Liver (tissue), 8 donors: ENCODE measurements at regions not wholly inside any gene's neighbourhood (a gene's known extent, or its start where the extent isn't known, plus 50 kb on each side); places are given as distances from the start of the nearest gene placed in this dataset.

Experiments
- DNase-seq: peaks from one replicate; pipeline ENCODE4 v3.0.0-alpha.2; 2017; ENCODE audit warnings: low spot score
- H3K27ac ChIP-seq, 2 donors: one replicate each; pipeline ENCODE4 v1.7.0; 2013; ENCODE audit warnings: inconsistent platforms in 2 of 2, low read length in 2 of 2, control low read depth in 1 of 2, low read depth in 1 of 2, mild to moderate bottlenecking in 1 of 2
- H3K27me3 ChIP-seq, 4 donors: one replicate each; pipeline versions ENCODE4 v1.6.1 to v1.7.0; 2013; ENCODE audit warnings: low read length in 3 of 4, inconsistent platforms in 1 of 4, mild to moderate bottlenecking in 1 of 4, moderate library complexity in 1 of 4; ENCODE audit not compliant: control insufficient read depth in 4 of 4, insufficient read depth in 4 of 4
- H3K36me3 ChIP-seq, 4 donors: one replicate each; pipeline versions ENCODE4 v1.6.1 to v1.7.0; 2013; ENCODE audit warnings: low read length in 3 of 4, mild to moderate bottlenecking in 3 of 4, low read depth in 1 of 4, moderate library complexity in 1 of 4; ENCODE audit not compliant: control insufficient read depth in 4 of 4, insufficient read depth in 3 of 4
- H3K4me1 ChIP-seq, 4 donors: one replicate each; pipeline versions ENCODE4 v1.6.1 to v1.7.0; 2013; ENCODE audit warnings: low read length in 3 of 4, mild to moderate bottlenecking in 3 of 4, moderate library complexity in 1 of 4; ENCODE audit not compliant: control insufficient read depth in 4 of 4, insufficient read depth in 4 of 4
- H3K4me3 ChIP-seq, 3 donors: one replicate each; pipeline versions ENCODE4 v1.6.1 to v1.7.0; 2013; ENCODE audit warnings: low read length in 3 of 3, control low read depth in 1 of 3, low read depth in 1 of 3, mild to moderate bottlenecking in 1 of 3
- H3K9ac ChIP-seq, 2 donors: one replicate each; pipeline ENCODE4 v1.7.0; 2013; ENCODE audit warnings: low read length in 2 of 2, mild to moderate bottlenecking in 2 of 2, moderate library complexity in 2 of 2, control low read depth in 1 of 2, low read depth in 1 of 2
- H3K9me3 ChIP-seq, 4 donors: one replicate each; pipeline versions ENCODE4 v1.6.1 to v1.7.0; 2013; ENCODE audit warnings: low read length in 3 of 4; ENCODE audit not compliant: control insufficient read depth in 4 of 4
- ATF3 ChIP-seq: IDR thresholded peaks from 2 replicates; pipeline ENCODE4 v1.6.1; 2016; ENCODE audit warnings: antibody characterized with exemption
- EGR1 ChIP-seq, 2 donors: IDR thresholded peaks; 2 replicates each; pipeline ENCODE4 v1.6.1; 2016 to 2018; ENCODE audit warnings: antibody characterized with exemption in 2 of 2, low read depth in 2 of 2
- FOXA1 ChIP-seq: IDR thresholded peaks from 2 replicates; pipeline ENCODE4 v1.6.1; 2016; ENCODE audit warnings: antibody characterized with exemption
- FOXA2 ChIP-seq: IDR thresholded peaks from 2 replicates; pipeline ENCODE4 v1.6.1; 2016; ENCODE audit warnings: antibody characterized with exemption
- GABPA ChIP-seq, 2 donors: IDR thresholded peaks in 1 of 2; conservative IDR thresholded peaks in 1 of 2; 2 replicates each; pipeline ENCODE4 v1.6.1; 2016; ENCODE audit warnings: antibody characterized with exemption in 2 of 2, mild to moderate bottlenecking in 1 of 2, moderate library complexity in 1 of 2
- HNF4A ChIP-seq, 2 donors: conservative IDR thresholded peaks; 2 replicates each; pipeline ENCODE4 v1.6.1; 2016; ENCODE audit warnings: antibody characterized with exemption in 2 of 2, mild to moderate bottlenecking in 2 of 2
- HNF4G ChIP-seq: IDR thresholded peaks from 2 replicates; pipeline ENCODE4 v1.6.1; 2016; ENCODE audit warnings: antibody characterized with exemption
- JUND ChIP-seq, 2 donors: IDR thresholded peaks; 2 replicates each; pipeline ENCODE4 v1.6.1; 2016; ENCODE audit warnings: antibody characterized with exemption in 2 of 2
- MAX ChIP-seq: IDR thresholded peaks from 2 replicates; pipeline ENCODE4 v1.6.1; 2016; ENCODE audit warnings: antibody characterized with exemption
- NR2F2 ChIP-seq: IDR thresholded peaks from 2 replicates; pipeline ENCODE4 v1.6.1; 2016; ENCODE audit warnings: antibody characterized with exemption
- RAD21 ChIP-seq, 2 donors: IDR thresholded peaks; 2 replicates each; pipeline ENCODE4 v1.6.1; 2016; ENCODE audit warnings: antibody characterized with exemption in 2 of 2, mild to moderate bottlenecking in 2 of 2
- REST ChIP-seq: IDR thresholded peaks from 2 replicates; pipeline ENCODE4 v1.6.1; 2016; ENCODE audit warnings: antibody characterized with exemption, mild to moderate bottlenecking
- RXRA ChIP-seq, 2 donors: IDR thresholded peaks; 2 replicates each; pipeline ENCODE4 v1.6.1; 2017 to 2018; ENCODE audit warnings: antibody characterized with exemption in 2 of 2, mild to moderate bottlenecking in 1 of 2
- SP1 ChIP-seq: IDR thresholded peaks from 2 replicates; pipeline ENCODE4 v1.6.1; 2018; ENCODE audit warnings: antibody characterized with exemption, mild to moderate bottlenecking
- TAF1 ChIP-seq: conservative IDR thresholded peaks from 2 replicates; pipeline ENCODE4 v1.6.1; 2016; ENCODE audit warnings: antibody characterized with exemption, mild to moderate bottlenecking
- YY1 ChIP-seq: IDR thresholded peaks from 2 replicates; pipeline ENCODE4 v1.6.1; 2016; ENCODE audit warnings: antibody characterized with exemption, mild to moderate bottlenecking
- WGBS: extraction: QIAGEN DNeasy Blood & Tissue Kit; methylation state at CpG from one replicate; pipeline ENCODE4 v1.1.7; 2013; 5-methylcytosine and 5-hydroxymethylcytosine counted together
- TF ChIP-seq, protein P1 (sequence below): fragments of 150-350 bp; IDR thresholded peaks from 2 replicates; pipeline ENCODE4 v1.5.1; 2017; ENCODE audit warnings: improper control_type of control experiment, low read depth, low read length; ENCODE audit not compliant: missing input control
- TF ChIP-seq, protein P2 (sequence below): IDR thresholded peaks from 2 replicates; pipeline ENCODE4 v1.6.1; 2016; ENCODE audit warnings: antibody characterized with exemption
- donor health status: healthy.
- donor health status: healthy.
- donor health status: healthy.
- donor health status: healthy.
- donor health status: healthy.

GRCh38 chr9:87014436-87014835 lies 67.1 kb upstream of the GAS1 start:
- Histone ChIP-seq H3K27ac (no peak overlapping the region), H3K9me3 (no peaks in the 10 kb centered on the region), H3K36me3 (peaks cover 0 to 2% (median 0%) of the 10 kb centered on the region in 4 donors), H3K4me3 (no peak overlapping the region), H3K4me1 (no peaks in the 10 kb centered on the region), H3K27me3 (peaks cover 0 to 3% (median 0%) of the 10 kb centered on the region in 4 donors), H3K9ac (no peak overlapping the region)
- TF ChIP-seq RXRA (IDR thresholded peaks at IDR 0.05) (no peak), FOXA2 (no peak), HNF4G (no peak), GABPA (IDR thresholded peaks at IDR 0.05 in 1 of 2, conservative IDR thresholded peaks at IDR 0.05 in 1 of 2) (no peak), RAD21 (IDR thresholded peaks at IDR 0.05) (no peak), YY1 (no peak), FOXA1 (no peak), JUND (IDR thresholded peaks at IDR 0.05) (no peak), ATF3 (no peak), HNF4A (conservative IDR thresholded peaks at IDR 0.05) (no peak), REST (no peak), TAF1 (no peak), SP1 (no peak), NR2F2 (no peak), MAX (no peak), EGR1 (IDR thresholded peaks at IDR 0.05; ENCODE audit: low read depth in 2 of 2) (no peak)
- TF ChIP-seq, protein P1, sequence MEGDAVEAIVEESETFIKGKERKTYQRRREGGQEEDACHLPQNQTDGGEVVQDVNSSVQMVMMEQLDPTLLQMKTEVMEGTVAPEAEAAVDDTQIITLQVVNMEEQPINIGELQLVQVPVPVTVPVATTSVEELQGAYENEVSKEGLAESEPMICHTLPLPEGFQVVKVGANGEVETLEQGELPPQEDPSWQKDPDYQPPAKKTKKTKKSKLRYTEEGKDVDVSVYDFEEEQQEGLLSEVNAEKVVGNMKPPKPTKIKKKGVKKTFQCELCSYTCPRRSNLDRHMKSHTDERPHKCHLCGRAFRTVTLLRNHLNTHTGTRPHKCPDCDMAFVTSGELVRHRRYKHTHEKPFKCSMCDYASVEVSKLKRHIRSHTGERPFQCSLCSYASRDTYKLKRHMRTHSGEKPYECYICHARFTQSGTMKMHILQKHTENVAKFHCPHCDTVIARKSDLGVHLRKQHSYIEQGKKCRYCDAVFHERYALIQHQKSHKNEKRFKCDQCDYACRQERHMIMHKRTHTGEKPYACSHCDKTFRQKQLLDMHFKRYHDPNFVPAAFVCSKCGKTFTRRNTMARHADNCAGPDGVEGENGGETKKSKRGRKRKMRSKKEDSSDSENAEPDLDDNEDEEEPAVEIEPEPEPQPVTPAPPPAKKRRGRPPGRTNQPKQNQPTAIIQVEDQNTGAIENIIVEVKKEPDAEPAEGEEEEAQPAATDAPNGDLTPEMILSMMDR: no peak
- TF ChIP-seq, protein P2, sequence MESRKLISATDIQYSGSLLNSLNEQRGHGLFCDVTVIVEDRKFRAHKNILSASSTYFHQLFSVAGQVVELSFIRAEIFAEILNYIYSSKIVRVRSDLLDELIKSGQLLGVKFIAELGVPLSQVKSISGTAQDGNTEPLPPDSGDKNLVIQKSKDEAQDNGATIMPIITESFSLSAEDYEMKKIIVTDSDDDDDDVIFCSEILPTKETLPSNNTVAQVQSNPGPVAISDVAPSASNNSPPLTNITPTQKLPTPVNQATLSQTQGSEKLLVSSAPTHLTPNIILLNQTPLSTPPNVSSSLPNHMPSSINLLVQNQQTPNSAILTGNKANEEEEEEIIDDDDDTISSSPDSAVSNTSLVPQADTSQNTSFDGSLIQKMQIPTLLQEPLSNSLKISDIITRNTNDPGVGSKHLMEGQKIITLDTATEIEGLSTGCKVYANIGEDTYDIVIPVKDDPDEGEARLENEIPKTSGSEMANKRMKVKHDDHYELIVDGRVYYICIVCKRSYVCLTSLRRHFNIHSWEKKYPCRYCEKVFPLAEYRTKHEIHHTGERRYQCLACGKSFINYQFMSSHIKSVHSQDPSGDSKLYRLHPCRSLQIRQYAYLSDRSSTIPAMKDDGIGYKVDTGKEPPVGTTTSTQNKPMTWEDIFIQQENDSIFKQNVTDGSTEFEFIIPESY: no peak
- no peak for DNase-seq
- WGBS: 74% methylated on average over 1 of the region's 1 CpG

GRCh38 chr9:87016681-87017080 lies 69.4 kb upstream of the GAS1 start:
- Histone ChIP-seq H3K9ac (no peak overlapping the region), H3K4me3 (no peak overlapping the region), H3K36me3 (peaks cover 0 to 2% (median 0%) of the 10 kb centered on the region in 4 donors), H3K4me1 (no peaks in the 10 kb centered on the region), H3K27ac (no peak overlapping the region), H3K9me3 (no peaks in the 10 kb centered on the region), H3K27me3 (peaks cover 0 to 3% (median 1%) of the 10 kb centered on the region in 4 donors)
- 74% methylated on average over 3 of the region's 3 CpGs for WGBS
- DNase-seq: no peak
- TF ChIP-seq TAF1 (no peak), RXRA (IDR thresholded peaks at IDR 0.05) (no peak), RAD21 (IDR thresholded peaks at IDR 0.05) (no peak), SP1 (no peak), HNF4G (no peak), MAX (no peak), REST (no peak), EGR1 (IDR thresholded peaks at IDR 0.05; ENCODE audit: low read depth in 2 of 2) (no peak), GABPA (IDR thresholded peaks at IDR 0.05 in 1 of 2, conservative IDR thresholded peaks at IDR 0.05 in 1 of 2) (no peak), HNF4A (conservative IDR thresholded peaks at IDR 0.05) (no peak), YY1 (no peak), JUND (IDR thresholded peaks at IDR 0.05) (no peak)
- TF ChIP-seq, protein P2: no peak
